ENCODE measurements at regions not wholly inside any gene's neighbourhood (a gene's known extent, or its start where the extent isn't known, plus 50 kb on each side); places are given as distances from the start of the nearest gene placed in this dataset.
A peak's percentile ranks its signal among the peaks of the same experiment; 100 is the strongest.
"Not testable (repeated sequence)": the region's sequence is repeated elsewhere in the genome, so short reads cannot be mapped to it uniquely, and the experiment has no call there.

DNA sequence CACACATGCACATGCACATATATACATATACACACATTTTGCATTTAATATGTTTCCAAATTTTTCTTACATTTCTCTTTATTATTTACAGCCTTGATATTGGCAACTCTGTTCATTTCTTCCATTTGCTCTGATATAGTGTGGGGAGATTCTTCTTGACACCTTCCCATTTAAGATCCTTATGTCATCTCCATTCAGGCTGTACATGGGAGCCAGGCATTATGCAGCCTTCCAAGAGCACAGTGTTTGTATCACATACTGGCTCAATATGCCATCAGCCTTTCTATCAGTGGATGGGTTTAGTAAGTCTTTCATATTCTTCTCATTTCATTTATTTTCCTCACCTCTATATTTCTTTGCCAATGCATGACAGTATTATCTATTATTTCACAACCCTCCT lies 372.3 kb upstream of the FTMT start:
- no peak for DNase-seq (ENCODE audit: low spot score)

DNA sequence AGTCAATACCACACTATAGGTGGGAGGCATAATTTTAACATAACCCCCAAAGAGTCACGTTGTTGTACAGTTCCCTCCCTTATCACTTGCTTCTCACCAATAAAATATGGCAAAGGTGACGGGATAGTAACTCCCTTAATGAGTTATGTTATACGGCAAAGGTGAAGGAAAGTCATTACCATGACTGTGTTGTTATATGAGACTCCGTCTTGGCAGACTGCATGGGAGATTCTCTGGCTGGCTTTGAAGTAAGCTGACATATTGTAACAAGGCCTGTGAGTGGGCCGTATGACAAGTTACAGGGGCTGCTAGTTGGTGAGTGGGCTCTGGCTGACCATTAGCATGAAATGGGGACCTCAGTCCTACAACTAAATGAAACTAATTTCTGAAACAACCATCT lies 366.4 kb upstream of the FTMT start:
- DNase-seq (ENCODE audit: low spot score) = no peak

DNA sequence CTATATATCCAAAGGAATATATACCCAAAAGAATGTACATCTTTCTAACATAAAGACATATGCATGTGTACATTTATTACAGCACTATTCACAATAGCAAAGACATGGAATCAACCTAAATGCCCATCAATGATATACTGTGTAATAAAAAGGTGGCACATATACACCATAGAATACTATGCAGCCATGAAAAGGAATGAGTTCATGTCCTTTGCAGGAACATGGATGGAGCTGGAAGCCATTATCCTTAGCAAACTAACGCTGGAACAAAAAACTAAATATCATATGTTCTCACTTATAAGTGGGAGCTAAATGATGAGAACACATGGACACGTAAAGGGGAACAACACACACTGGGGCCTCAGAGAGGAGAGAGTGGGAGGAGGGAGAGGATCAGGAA lies 365.7 kb upstream of the FTMT start:
- not testable (repeated sequence) for DNase-seq (ENCODE audit: low spot score)

DNA sequence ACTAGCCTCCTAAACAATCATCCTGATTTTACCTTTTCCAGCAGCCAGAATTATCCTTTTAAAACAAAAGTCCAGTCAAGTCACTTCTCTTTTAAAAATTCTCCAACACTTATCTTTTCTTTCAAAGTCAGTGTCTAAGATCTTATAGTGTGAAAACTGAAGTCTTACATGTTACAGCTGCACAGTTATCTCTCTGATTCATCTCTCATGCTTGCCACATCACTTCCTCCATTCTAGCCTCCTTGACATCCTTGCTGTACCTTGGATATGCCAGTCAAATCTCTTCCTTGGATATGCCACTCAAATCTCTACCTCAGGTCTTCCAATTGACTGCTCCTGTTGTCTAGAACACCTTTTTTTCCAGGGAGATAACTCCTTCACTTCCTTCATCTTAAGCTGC lies 361.7 kb upstream of the FTMT start:
- DNase-seq (ENCODE audit: low spot score) = no peak

DNA sequence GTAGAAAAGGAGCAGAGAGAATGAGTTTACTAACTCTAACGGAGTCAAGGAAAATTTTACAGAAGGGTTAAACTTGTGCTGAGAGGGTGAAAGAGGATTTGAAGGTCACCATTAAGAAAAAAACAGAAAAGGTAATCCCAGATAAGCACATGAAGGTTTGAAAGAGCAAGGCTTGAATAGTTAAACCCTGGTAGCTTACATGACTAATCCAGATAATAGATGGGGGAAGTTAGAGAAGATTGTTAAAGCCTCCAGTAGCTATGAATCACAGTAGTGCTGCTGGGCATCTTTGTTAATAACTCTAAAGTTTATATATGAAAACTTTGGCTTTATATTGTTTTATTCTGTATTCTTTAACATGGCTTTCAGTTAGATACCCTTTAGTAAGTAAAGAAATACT lies 354.5 kb upstream of the FTMT start:
- no peak for DNase-seq (ENCODE audit: low spot score)

DNA sequence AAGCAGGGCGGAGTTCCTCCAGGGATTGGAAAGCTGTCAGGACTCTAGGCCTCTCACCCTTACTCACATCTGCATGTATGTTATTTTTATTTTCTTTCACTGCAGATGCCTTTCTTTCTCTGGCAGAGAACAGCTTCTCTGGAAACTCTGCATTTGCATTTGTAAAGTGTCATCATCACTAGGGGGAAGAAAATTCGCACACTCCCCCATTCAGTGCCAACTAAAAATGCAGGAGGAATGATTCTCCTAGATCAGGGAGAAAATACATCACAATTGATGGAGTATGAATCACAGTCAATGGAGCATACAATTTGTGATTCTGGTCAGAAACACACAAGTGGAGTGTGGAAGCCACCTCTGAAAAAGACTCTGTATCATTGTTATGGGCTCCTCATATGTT lies 351.4 kb upstream of the FTMT start:
- no peak for DNase-seq (ENCODE audit: low spot score)

DNA sequence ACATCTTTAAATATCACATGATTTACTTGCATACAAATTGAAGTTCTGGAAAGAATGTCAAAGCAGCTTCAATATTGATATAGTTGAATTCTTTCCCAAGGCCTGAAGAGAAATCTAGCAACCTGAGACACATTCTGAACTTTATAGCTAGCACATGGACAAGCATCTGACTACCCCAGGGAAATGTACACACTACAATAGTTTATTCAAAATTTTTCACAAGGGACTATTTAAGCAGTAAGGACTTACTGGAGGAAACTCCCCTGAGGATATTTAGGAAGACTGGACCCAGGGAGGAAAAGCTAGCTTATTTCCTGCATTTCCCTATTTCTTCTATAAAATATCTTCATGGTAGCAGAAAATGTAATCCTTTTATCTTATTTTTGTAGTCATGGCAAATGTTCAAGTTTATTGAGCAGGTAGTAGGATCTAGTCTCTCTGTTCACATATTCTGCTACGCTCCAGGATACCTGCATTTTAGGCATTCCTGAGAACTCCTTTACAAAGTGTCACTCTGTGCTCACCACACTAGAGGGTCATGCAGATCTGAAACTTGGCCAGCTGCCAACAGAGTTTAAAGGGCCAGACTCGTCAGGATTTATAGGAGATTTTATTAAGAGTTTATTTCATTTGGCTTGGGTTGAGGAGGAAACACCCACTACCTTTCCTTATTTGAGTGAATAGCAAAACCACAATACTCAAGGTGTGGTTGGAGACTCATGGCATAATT lies 348.4 kb upstream of the FTMT start:
- no peak for DNase-seq (ENCODE audit: low spot score)

DNA sequence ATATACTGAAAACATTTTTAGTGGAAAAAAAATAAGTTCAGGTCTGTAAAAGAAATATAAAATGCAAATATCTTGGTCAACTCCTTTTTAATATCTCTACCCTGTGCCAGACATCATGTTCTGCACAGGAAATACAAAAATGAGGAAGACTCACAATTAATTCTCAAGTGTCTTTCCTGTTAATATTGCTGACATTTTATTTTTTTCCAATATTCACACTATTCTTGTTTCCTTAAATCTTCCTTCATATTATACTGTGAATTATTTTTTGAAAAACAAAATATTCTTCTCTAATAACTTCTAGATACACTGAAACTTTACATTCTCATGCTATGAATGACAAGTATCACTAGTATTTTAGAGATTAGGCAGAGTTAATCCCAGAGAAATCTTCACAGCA lies 334.7 kb upstream of the FTMT start:
- DNase-seq (ENCODE audit: low spot score) = no peak

DNA sequence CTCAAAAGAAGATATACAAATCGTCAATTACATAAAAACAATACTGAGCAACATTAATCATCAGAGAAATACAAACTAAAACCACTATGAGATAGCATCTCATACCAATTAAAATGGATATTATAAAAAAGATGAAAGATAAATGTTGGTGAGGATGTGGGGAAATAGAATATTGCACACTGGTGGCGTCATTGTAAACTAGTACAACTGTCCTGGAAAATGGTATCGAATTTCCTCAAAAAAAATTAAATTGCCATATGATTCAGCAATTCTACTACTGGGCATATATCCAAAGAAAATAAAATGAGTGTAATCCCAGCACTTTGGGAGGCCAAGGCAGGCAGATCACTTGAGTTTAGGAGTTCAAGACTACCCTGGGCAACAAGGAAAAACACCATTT lies 326.0 kb upstream of the FTMT start:
- no peak for DNase-seq (ENCODE audit: low spot score)

DNA sequence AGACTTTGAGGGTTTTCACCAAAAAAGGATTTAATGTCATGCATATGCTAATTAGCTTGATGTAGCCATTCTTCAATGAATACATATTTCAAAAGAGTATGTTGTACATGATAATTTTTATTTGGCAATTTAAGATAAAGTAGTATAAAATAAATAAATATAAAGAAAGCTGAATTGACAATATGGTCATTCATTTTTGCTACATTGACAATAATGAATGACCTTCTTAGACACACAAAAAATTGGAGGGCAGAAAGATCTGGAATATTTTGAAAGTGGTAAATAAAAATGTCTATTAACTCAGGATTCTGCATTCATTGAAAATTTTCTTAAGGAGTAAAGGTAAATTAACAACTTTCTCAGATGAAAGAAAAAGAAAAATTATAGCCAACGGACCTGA lies 324.8 kb upstream of the FTMT start:
- no peak for DNase-seq (ENCODE audit: low spot score)

DNA sequence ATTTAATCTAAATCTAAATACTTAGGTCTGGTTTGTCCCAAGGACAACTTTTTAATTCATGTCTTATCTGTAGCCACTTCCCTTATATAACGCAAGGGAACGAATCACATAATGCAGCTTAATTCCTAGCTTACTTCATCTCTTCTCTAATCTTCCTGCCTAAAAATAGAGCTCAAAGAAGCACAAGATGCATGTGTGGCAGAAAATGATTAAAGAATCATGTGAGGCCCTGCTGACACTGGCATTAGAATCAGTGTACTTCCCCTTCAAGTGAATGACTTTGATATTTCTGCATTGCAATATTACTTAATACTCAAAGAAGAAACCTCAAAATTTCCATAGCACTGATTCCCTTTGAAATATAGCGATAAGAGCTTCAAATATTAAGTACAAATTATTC lies 317.9 kb upstream of the FTMT start:
- DNase-seq (ENCODE audit: low spot score) = no peak

DNA sequence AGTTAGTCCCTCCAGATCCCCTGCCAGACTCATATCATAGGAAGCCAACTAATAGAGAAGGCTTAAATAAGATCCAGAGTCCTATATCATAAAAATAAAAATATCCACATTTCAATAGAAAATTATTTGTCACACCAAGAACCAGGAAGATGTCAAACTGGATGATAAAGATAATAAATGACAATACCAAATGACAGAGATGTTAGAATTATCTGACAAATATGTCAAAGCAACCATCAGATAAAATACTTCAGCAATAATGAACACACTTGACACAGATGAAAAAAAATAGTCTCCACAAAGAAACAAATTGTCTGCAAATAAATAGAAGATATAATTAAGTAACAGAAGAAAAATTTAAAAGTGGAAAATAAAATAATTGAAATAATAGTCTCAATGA lies 300.7 kb upstream of the FTMT start:
- DNase-seq (ENCODE audit: low spot score) = no peak

DNA sequence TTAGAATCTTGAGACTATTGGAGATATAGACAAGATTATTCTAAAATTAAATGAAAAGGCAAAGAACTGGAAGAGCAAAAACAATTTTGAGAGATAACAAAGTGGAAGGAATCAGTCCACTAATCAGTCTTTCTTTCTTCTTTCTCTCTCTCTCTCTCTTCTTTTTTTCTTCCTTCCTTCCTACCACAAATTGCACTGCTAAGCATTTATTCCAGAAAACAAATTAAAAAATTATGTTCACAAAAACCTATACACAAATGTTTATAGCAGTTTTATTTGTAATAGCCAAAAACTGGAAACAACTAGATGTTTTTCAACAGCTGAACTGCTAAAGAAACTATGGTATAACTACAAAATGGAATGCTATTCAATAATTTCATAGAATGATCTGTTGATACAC lies 291.9 kb upstream of the FTMT start:
- no peak for DNase-seq (ENCODE audit: low spot score)

DNA sequence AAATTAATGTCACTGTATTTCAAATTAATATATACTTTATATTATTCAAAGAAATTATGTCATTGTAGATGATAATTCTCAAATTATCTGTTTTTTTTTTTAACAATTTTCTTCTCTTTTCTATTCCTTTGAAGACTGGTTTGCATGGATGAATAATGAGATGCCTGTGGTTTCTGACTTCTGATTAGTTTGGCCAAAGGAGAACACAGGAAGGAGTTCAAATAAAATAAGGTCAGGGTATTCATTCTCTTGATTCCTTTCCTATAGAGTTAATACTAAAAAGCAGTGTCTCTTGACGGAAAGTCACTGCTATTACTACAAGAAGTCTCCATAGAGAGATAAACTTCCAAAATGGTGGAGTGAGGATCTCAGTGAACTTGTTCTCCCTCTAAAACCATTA lies 279.6 kb upstream of the FTMT start:
- DNase-seq (ENCODE audit: low spot score) = no peak

DNA sequence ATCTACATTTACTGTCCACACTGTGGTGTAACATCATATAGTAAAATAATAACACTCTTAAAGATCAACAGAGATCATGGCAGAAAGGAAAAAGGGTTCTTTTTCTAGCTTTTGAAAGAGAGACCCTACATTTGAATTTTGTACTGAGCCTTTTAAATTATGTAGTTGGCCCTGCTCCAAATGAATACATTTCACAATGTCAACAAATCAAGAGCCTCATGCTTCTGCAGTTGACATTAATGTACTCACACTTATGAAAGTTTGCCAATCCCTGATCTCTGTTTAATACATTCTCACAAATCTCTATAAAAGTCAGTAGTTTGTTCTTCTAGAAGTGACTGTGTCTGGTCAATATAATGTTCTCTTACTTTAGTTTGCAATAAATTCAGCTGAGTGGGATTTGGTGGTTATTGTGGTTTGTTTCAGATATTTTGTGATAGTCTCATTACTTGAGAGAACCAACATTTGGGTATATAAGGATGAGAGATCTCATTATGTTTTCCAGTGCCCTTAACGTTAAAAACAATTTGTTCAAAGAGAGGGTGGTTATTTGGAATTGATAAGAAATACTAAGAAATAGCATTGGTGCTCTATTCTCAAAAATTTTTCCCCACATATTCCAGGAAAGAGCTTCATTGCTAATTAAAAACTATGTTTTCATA lies 277.8 kb upstream of the FTMT start:
- no peak for DNase-seq (ENCODE audit: low spot score)

DNA sequence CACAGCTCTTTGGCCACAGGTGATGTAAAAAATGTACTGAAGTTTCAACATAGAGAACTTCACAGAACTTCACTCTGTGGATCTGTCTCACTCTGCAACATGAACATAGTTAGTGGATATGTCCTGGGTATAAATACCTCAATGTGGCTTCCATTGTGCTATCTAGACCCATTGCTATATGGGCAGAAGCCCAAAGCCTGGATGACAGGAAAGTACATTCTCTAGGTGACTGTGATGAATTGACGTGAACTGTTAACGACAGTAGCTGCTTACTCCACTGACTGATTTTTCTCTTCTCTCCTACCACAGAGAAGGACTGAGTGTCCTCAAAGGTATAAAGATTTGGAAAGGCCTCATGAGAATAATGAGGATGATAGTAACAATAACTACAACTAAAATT lies 270.1 kb upstream of the FTMT start:
- no peak for DNase-seq (ENCODE audit: low spot score)

DNA sequence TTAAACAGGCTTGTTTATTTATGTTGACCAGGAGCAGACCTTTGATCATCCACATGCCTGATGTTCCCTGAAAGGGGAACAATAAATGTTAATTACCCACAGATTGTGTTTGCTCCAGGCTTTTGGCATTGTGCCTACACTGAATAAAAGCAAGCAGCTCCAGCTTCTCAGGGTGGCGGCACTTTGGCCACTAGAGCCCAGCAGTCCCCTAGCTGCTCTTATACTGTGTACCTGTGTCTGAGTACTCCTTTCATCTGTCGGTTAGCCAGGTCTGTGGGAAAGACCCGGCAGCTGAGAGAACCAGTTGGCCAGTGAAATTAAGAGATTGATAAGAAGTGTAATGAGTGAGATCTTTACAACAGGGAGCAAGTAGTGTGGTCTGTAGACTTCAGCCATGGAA lies 254.8 kb upstream of the FTMT start:
- DNase-seq (ENCODE audit: low spot score) = no peak

DNA sequence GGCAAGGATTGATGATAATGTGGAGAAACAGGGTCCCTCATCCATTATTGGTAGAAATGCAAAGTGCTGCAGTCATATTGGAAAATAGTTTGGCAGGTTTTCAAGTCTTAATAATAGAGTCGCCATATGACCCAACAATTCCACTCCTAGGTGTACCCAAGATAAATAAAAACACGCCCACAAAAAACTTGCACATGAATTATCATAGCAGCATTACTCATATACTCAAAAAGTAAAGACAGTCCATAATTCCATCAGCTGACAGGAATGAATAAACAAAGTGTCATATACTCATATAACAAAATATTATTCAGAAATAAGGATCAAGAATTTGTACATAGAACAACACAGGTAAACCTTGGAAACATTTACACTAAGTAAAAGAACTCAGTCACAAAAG lies 242.9 kb upstream of the FTMT start:
- no peak for DNase-seq (ENCODE audit: low spot score)

DNA sequence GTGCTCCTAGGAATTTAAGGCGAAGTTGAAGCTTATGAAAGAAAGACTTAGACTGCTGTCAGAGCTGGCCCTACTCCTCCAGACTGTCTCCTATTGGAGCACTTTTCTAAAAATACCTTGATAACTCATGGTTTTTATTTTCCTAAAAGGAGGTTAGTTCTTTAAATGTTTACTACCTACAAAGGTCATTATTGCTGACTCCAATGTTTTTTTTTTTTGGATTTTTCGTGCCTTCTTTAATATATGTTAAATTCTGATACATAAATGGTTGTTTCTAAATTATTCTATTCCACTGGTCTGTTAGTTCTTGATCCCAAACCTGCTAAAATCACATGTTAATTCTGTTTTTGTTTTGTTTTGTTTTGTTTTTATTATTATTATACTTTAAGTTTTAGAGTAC lies 227.6 kb upstream of the FTMT start:
- DNase-seq (ENCODE audit: low spot score) = no peak

DNA sequence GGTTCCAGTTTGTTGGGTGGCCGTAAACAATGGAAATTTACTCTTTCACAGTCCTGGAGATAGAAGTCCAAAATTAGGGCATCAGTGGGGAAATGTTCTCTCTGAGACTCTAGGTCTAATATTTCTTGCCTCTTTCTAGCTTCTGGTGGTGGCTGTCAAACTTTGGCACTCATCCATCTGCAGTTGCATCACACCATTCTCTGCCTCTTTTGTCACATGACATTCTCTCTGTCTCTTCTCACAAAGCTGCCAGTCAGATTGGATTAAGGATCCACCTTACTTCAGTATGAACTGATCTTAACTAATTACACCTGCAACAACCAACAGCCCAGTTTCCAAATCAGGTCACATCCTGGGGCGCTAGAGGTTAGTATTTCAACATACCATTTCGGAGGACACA lies 222.9 kb upstream of the FTMT start:
- DNase-seq (ENCODE audit: low spot score) = peak; percentile 4

DNA sequence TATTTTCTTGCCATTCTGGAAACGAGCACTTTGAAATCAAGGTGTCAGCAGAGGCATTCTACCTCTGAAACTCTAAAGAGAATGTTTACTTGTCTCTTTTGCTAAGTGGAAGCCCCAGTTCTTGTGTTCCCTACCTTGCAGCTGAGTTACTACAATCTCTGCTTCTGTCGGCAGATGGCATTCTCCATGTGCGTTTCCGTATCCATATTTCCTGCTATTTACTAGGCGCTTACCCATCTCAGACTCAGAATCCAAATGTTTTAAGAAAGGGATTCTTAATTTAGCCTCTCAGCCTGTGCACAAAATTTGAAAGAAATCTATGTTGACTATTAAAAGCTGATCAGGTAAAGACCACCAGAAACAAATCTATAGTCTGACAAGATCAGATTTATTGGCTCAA lies 221.3 kb upstream of the FTMT start:
- DNase-seq (ENCODE audit: low spot score) = no peak

DNA sequence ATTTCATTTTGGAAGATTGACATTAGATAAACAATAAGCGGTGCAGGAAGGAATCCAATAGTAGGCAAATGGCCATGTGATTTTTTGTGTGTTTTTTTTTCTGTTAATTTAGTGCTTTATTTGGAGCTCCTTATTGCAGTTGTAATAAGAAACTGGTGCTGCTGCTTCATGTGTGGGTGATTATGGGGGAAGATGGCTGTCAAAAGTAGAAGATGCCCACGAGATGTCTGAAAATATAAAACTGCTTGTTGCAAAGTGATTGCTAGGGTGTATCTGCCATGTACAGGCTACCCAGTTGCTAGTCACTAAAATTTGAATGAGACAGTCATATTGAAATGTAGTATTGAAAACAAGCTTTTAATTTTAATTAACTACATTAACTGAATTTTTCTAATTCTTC lies 216.7 kb upstream of the FTMT start:
- no peak for DNase-seq (ENCODE audit: low spot score)

DNA sequence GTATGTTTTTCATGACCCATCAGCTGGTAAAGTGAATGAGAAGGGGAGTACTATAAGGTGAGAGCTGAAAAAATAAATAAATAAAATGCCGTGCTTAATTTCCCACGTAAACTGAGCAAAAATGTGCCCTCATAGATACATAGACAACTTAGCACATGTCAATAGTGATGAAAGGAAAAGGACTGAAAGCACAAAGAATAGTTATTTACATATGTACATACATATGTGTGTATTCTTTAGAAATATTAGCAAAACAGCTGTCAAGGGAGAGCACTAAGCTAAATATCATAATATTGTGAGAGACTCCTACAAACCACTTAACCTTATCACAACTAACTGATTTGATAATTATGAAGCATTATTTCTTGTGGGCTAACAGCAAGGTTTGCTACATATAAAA lies 213.6 kb upstream of the FTMT start:
- DNase-seq (ENCODE audit: low spot score) = no peak

DNA sequence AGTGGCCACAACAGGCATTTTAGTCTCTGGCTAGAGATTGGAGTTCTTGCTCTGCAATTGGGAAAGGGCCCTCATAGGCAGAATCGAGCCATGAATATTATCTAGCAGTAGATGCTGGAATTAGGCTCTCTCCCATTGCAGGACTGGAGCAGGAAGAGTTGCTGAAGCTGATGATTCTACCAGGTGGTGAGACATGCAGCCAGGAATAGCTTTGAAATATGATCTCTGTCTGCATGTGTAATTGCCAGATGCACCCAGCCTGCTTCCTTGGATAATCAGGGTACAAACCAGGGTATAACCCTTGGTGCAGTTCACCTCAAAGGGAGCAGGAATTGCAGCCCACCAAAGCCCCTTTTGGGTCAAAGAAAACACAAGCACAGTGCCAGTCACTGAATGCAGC lies 211.4 kb upstream of the FTMT start:
- DNase-seq (ENCODE audit: low spot score) = no peak
